ENCODE measurements at regions not wholly inside any gene's neighbourhood (a gene's known extent, or its start where the extent isn't known, plus 50 kb on each side); places are given as distances from the start of the nearest gene placed in this dataset.

GRCh38 chr9:105858006-105858690 lies 163.8 kb downstream of the TMEM38B start:
- no peak for DNase-seq (ENCODE audit: low spot score in 2 of 2)
- no peak overlapping the region for H3K4me3 ChIP-seq (ENCODE audit: low read depth, poor library complexity, severe bottlenecking)
- intact Hi-C loops (cut with DNase I; ENCODE audit: low total_unique reads): no loop called here
- 77 to 94% methylated on average over 1 of the region's 1 CpG for WGBS, 2 donors
- TF ChIP-seq POLR2A (IDR thresholded peaks at IDR 0.05) (no peak), CTCF (IDR thresholded peaks at IDR 0.05) (no peak)

GRCh38 chr9:105858877-105859276 lies 164.5 kb downstream of the TMEM38B start:
- TF ChIP-seq CTCF (IDR thresholded peaks at IDR 0.05): no peak
- TF ChIP-seq POLR2A (IDR thresholded peaks at IDR 0.05): no peak
- no peak overlapping the region for H3K4me3 ChIP-seq (ENCODE audit: low read depth, poor library complexity, severe bottlenecking)
- intact Hi-C loops (cut with DNase I; ENCODE audit: low total_unique reads): no loop called here
- DNase-seq (ENCODE audit: low spot score in 2 of 2): no peak

- intact Hi-C loops (cut with DNase I; ENCODE audit: low total_unique reads): no loop called here
Measured at GRCh38 chr9:105859428-105860091, 165.2 kb downstream of the TMEM38B start.

GRCh38 chr9:105860516-105860915 lies 166.2 kb downstream of the TMEM38B start:
- 81 to 83% methylated on average over 2 of the region's 2 CpGs for WGBS, 2 donors
- TF ChIP-seq CTCF (IDR thresholded peaks at IDR 0.05) (no peak), POLR2A (IDR thresholded peaks at IDR 0.05) (no peak)
- H3K4me3 ChIP-seq (ENCODE audit: low read depth, poor library complexity, severe bottlenecking): no peak overlapping the region
- DNase-seq (ENCODE audit: low spot score in 2 of 2): no peak
- intact Hi-C loops (cut with DNase I; ENCODE audit: low total_unique reads): no loop called here

More at GRCh38 chr9:105859428-105860091, 165.2 kb downstream of the TMEM38B start:
- no peak for DNase-seq (ENCODE audit: low spot score in 2 of 2)
- TF ChIP-seq CTCF (IDR thresholded peaks at IDR 0.05) (no peak), POLR2A (IDR thresholded peaks at IDR 0.05) (no peak)
- no peak overlapping the region for H3K4me3 ChIP-seq (ENCODE audit: low read depth, poor library complexity, severe bottlenecking)

GRCh38 chr9:105861972-105862371 lies 167.6 kb downstream of the TMEM38B start:
- H3K4me3 ChIP-seq (ENCODE audit: low read depth, poor library complexity, severe bottlenecking): no peak overlapping the region
- WGBS, 2 donors: 57 to 74% methylated on average over 2 of the region's 2 CpGs
- DNase-seq (ENCODE audit: low spot score in 2 of 2): no peak
- TF ChIP-seq POLR2A (IDR thresholded peaks at IDR 0.05): no peak
- TF ChIP-seq CTCF (IDR thresholded peaks at IDR 0.05): no peak
- intact Hi-C loops (cut with DNase I; ENCODE audit: low total_unique reads): no loop called here

All from lower leg skin (tissue), 4 donors.